A549 (cell line): ENCODE measurements at regions not wholly inside any gene's neighbourhood (a gene's known extent, or its start where the extent isn't known, plus 50 kb on each side); places are given as distances from the start of the nearest gene placed in this dataset.

Source experiments
- CBX2 ChIP-seq: fragments of 200-600 bp; sonication (generic); IDR thresholded peaks from 2 replicates; pipeline ENCODE4 v1.6.1; 2016; ENCODE audit warnings: low read depth, mild to moderate bottlenecking, borderline replicate concordance
- CEBPB ChIP-seq, 2 experiments: fragments of >200 bp in 1 of 2; sonication (Bioruptor Twin) in 1 of 2; formaldehyde crosslinking in 1 of 2; IDR thresholded peaks; 2 replicates each; pipeline ENCODE4 v1.6.1; 2012 to 2016
- EP300 ChIP-seq, 2 experiments: fragments of >200 bp; sonication (Bioruptor Twin); formaldehyde crosslinking; IDR thresholded peaks; 2 replicates in 1 of 2; 3 replicates in 1 of 2; pipeline ENCODE4 v1.6.1; 2016 to 2017
- JUN ChIP-seq, 2 experiments: fragments of >200 bp; sonication (Bioruptor Twin); formaldehyde crosslinking; IDR thresholded peaks; 2 replicates in 1 of 2; 3 replicates in 1 of 2; pipeline ENCODE4 v1.6.1; 2016 to 2017
- PBX3 ChIP-seq: IDR thresholded peaks from 2 replicates; pipeline ENCODE4 v1.6.1; 2012
- RAD21 ChIP-seq, 2 experiments: fragments of >200 bp in 1 of 2; sonication (Bioruptor Twin) in 1 of 2; formaldehyde crosslinking in 1 of 2; IDR thresholded peaks in 1 of 2; conservative IDR thresholded peaks in 1 of 2; 2 replicates in 1 of 2; 3 replicates in 1 of 2; pipeline ENCODE4 v1.6.1; 2012 to 2018; ENCODE audit warnings: inconsistent platforms in 1 of 2
- RNF2 ChIP-seq: fragments of 200-600 bp; sonication (generic); IDR thresholded peaks from 2 replicates; pipeline ENCODE4 v1.6.1; 2016; ENCODE audit warnings: low read depth, mild to moderate bottlenecking, antibody characterized with exemption, moderate library complexity, borderline replicate concordance
- SMC3 ChIP-seq: fragments of >200 bp; sonication (Bioruptor Twin); formaldehyde crosslinking; IDR thresholded peaks from 3 replicates; pipeline ENCODE4 v1.6.1; 2018; ENCODE audit warnings: inconsistent platforms
- TF ChIP-seq, protein P1 (sequence below): fragments of >200 bp; sonication (Bioruptor Twin); formaldehyde crosslinking; IDR thresholded peaks from 3 replicates; pipeline ENCODE4 v1.5.1; 2016

- TF ChIP-seq JUN (IDR thresholded peaks at IDR 0.05) = no peak
- TF ChIP-seq, protein P1, sequence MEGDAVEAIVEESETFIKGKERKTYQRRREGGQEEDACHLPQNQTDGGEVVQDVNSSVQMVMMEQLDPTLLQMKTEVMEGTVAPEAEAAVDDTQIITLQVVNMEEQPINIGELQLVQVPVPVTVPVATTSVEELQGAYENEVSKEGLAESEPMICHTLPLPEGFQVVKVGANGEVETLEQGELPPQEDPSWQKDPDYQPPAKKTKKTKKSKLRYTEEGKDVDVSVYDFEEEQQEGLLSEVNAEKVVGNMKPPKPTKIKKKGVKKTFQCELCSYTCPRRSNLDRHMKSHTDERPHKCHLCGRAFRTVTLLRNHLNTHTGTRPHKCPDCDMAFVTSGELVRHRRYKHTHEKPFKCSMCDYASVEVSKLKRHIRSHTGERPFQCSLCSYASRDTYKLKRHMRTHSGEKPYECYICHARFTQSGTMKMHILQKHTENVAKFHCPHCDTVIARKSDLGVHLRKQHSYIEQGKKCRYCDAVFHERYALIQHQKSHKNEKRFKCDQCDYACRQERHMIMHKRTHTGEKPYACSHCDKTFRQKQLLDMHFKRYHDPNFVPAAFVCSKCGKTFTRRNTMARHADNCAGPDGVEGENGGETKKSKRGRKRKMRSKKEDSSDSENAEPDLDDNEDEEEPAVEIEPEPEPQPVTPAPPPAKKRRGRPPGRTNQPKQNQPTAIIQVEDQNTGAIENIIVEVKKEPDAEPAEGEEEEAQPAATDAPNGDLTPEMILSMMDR = no peak
- no peak for TF ChIP-seq SMC3
- TF ChIP-seq RAD21 (conservative IDR thresholded peaks at IDR 0.05 in 1 of 2, IDR thresholded peaks at IDR 0.05 in 1 of 2) = no peak
- no peak for TF ChIP-seq PBX3
- no peak for TF ChIP-seq CBX2
- no peak for TF ChIP-seq EP300 (IDR thresholded peaks at IDR 0.05)
- no peak for TF ChIP-seq RNF2
- no peak for TF ChIP-seq CEBPB (IDR thresholded peaks at IDR 0.05)
Measured at GRCh38 chr15:93664213-93664956, 567.0 kb upstream of the MCTP2 start.
